B cell (primary cell): ENCODE measurements at regions not wholly inside any gene's neighbourhood (a gene's known extent, or its start where the extent isn't known, plus 50 kb on each side); places are given as distances from the start of the nearest gene placed in this dataset.

Source experiments
- CTCF ChIP-seq: fragments of 200-600 bp; IDR thresholded peaks from one replicate; pipeline ENCODE4 v1.8.0; 2022; ENCODE audit warnings: antibody characterized with exemption, mild to moderate bottlenecking
- EZH2 ChIP-seq: IDR thresholded peaks from 2 replicates; pipeline ENCODE4 v1.6.1; 2012; ENCODE audit warnings: borderline replicate concordance, low read depth, mild to moderate bottlenecking, moderate library complexity, low read length; ENCODE audit not compliant: insufficient read depth, poor library complexity, severe bottlenecking

- TF ChIP-seq CTCF (no peak), EZH2 (no peak)
These were observed 291.4 kb downstream of the C1D start for GRCh38 chr2:67771380-67771779.
